Transverse colon (tissue), 4 donors: ENCODE measurements at regions not wholly inside any gene's neighbourhood (a gene's known extent, or its start where the extent isn't known, plus 50 kb on each side); places are given as distances from the start of the nearest gene placed in this dataset.

Source experiments
- DNase-seq: peaks from one replicate; pipeline ENCODE4 v3.0.0-alpha.2; 2019
- H3K27ac ChIP-seq, 4 donors: fragments of 200-600 bp; sonication (generic); 2 replicates each; pipeline ENCODE4 v1.5.1; 2016 to 2018; ENCODE audit warnings: inconsistent platforms in 4 of 4
- H3K27me3 ChIP-seq: fragments of 200-600 bp; sonication (generic); 2 replicates; pipeline ENCODE4 v1.5.1; 2017; ENCODE audit warnings: inconsistent platforms
- H3K36me3 ChIP-seq, 4 donors: fragments of 200-600 bp; sonication (generic); 2 replicates each; pipeline ENCODE4 v1.5.1; 2017 to 2019; ENCODE audit warnings: inconsistent platforms in 4 of 4
- H3K4me1 ChIP-seq, 4 donors: fragments of 200-600 bp; sonication (generic); 2 replicates each; pipeline ENCODE4 v1.5.1; 2017 to 2020; ENCODE audit warnings: inconsistent platforms in 4 of 4
- H3K4me3 ChIP-seq, 4 donors: fragments of 200-600 bp; sonication (generic); 1 replicate in 1 of 4; 2 replicates in 3 of 4; pipeline versions ENCODE4 v1.5.1 to v1.6.1; 2017 to 2019; ENCODE audit warnings: inconsistent platforms in 4 of 4
- H3K9me3 ChIP-seq, 2 donors: fragments of 200-600 bp; sonication (generic); 2 replicates each; pipeline ENCODE4 v1.5.1; 2017 to 2019; ENCODE audit warnings: inconsistent platforms in 2 of 2
- EP300 ChIP-seq: sonication (generic); formaldehyde crosslinking; IDR thresholded peaks from one replicate; pipeline ENCODE4 v1.6.1; 2017; ENCODE audit warnings: antibody characterized with exemption, low read depth
- POLR2A ChIP-seq: fragments of 450-650 bp; IDR thresholded peaks from one replicate; pipeline ENCODE4 v1.6.1; 2016; ENCODE audit warnings: antibody characterized with exemption, mild to moderate bottlenecking, moderate library complexity
- POLR2AphosphoS5 ChIP-seq, 3 donors: sonication (generic); formaldehyde crosslinking; IDR thresholded peaks; one replicate each; pipeline ENCODE4 v1.6.1; 2016; ENCODE audit warnings: antibody characterized with exemption in 3 of 3
- WGBS, 2 donors: methylation state at CpG; one replicate each; pipeline ENCODE4 v1.1.5; 2018; ENCODE audit warnings: low coverage in 1 of 2; 5-methylcytosine and 5-hydroxymethylcytosine counted together
- in situ Hi-C, 4 donors: fragments of 200-750 bp; cut with MboI; loops; one replicate each; pipeline versions ENCODE4 v1.15.0 to v1.15.1; 2017; ENCODE audit warnings: low sequenced_read_pairs in 3 of 4, low pct_ligation_motif_present in 1 of 4, low pct_unique_long_range_greater_than_20kb in 1 of 4
- intact Hi-C: fragments of 100-400 bp; cut with DNase I; formaldehyde crosslinking; loops from one replicate; pipeline ENCODE4 v1.15.1; 2023; ENCODE audit warnings: low total_unique reads
- TF ChIP-seq, protein P1 (sequence below), 5 experiments: fragments of 200-600 bp in 3 of 5; fragments of 450-650 bp in 2 of 5; sonication (generic) in 3 of 5; IDR thresholded peaks; 1 replicate in 2 of 5; 2 replicates in 3 of 5; pipeline ENCODE4 v1.5.1; 2016 to 2017; ENCODE audit warnings: antibody characterized with exemption in 5 of 5, inconsistent platforms in 3 of 5, mild to moderate bottlenecking in 2 of 5, moderate library complexity in 1 of 5

DNA sequence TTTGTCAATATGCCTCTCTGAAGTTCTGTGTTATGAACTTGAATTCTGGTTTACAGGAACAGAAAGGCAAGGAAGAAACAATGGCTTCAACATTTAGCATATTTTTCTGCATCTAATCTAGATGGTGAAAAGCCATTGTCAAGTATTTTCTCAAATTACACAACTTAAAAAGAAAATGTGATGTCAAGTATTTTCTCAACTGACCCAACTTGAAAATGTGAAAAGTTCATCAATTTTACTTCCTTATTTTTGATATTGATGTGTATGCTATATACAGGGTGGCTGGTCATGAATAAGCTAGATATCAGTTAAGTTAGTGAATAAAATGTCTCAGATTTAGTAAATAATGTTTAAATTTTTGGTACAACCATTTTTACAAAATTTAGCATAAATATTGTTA lies 196.7 kb downstream of the ALX1 start:
- DNase-seq, result no peak
- H3K27ac ChIP-seq, result no peak overlapping the region
- H3K36me3 ChIP-seq, result no peaks in the 10 kb centered on the region
- TF ChIP-seq, protein P1, sequence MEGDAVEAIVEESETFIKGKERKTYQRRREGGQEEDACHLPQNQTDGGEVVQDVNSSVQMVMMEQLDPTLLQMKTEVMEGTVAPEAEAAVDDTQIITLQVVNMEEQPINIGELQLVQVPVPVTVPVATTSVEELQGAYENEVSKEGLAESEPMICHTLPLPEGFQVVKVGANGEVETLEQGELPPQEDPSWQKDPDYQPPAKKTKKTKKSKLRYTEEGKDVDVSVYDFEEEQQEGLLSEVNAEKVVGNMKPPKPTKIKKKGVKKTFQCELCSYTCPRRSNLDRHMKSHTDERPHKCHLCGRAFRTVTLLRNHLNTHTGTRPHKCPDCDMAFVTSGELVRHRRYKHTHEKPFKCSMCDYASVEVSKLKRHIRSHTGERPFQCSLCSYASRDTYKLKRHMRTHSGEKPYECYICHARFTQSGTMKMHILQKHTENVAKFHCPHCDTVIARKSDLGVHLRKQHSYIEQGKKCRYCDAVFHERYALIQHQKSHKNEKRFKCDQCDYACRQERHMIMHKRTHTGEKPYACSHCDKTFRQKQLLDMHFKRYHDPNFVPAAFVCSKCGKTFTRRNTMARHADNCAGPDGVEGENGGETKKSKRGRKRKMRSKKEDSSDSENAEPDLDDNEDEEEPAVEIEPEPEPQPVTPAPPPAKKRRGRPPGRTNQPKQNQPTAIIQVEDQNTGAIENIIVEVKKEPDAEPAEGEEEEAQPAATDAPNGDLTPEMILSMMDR (IDR thresholded peaks at IDR 0.05), result no peak
- TF ChIP-seq POLR2A (no peak), POLR2AphosphoS5 (IDR thresholded peaks at IDR 0.05) (no peak), EP300 (no peak)
- H3K4me1 ChIP-seq, result no peaks in the 10 kb centered on the region
- no peak overlapping the region for H3K4me3 ChIP-seq
- H3K27me3 ChIP-seq, result no peaks in the 10 kb centered on the region
- no peaks in the 10 kb centered on the region for H3K9me3 ChIP-seq
- intact Hi-C loops (loop anchor here (10.0 kb wide), 1 partner anchor 398 kb away; the partner anchor contains the start of gene NTS), in situ Hi-C loops (loop anchor here in 2 of 4 donors (10.0 to 25.0 kb wide), 2 partner anchors 386 to 388 kb away; partner anchors contain the start of gene NTS (in 1 of the 2))

DNA sequence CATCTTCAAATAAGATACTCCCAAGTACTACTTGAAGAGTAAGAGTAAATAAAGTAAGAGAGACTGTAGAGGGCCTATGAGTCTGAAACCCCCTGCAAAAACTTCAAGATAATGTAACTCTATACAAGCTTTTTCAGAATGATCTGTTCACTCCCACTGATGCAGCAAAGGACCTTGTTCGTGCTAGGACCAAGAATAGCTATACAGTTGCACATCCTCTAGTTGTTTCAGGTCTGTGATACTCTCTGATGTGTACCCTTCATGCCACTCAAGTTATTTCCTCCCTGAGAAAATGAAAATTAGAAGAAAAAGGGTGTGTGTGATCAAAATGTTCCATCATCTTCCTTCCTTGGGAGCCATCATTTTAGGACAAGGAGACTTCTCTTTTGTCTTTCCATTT lies 204.4 kb downstream of the ALX1 start:
- Histone ChIP-seq H3K4me1 (no peaks in the 10 kb centered on the region), H3K27me3 (no peaks in the 10 kb centered on the region), H3K4me3 (no peak overlapping the region), H3K36me3 (no peaks in the 10 kb centered on the region), H3K9me3 (no peaks in the 10 kb centered on the region), H3K27ac (no peak overlapping the region)
- in situ Hi-C loops (loop anchor here in 1 of 4 donors (25.0 kb wide), 1 partner anchor 378 kb away; the partner anchor contains the start of gene NTS), intact Hi-C loops (no loop called here)
- no peak for DNase-seq
- WGBS, 2 donors, result 66% methylated on average over 1 of the region's 1 CpG; no CpG with 5 or more reads in 1 of the 2 donors
- TF ChIP-seq POLR2A, result no peak
- no peak for TF ChIP-seq EP300
- no peak for TF ChIP-seq POLR2AphosphoS5 (IDR thresholded peaks at IDR 0.05)
- TF ChIP-seq, protein P1 (IDR thresholded peaks at IDR 0.05), result no peak

DNA sequence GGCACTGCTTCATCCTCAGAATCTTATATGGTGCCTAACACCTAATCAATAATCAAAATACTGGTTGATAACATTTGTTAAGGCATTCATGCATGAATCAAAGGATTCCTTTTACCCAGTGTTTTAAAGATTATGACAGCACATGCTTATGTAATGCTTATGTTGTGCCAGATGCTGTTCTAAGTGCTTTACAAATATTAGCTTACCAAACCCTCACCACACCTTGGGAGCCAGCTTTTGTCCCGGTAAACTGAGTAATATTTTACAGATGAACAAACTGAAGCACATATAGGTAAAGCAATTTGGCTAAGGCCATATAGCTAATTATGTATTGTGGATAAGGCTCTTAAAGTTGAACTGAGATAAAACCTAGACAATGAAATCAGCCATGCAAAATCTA lies 209.2 kb downstream of the ALX1 start:
- in situ Hi-C loops (loop anchor here in 1 of 4 donors (25.0 kb wide), 1 partner anchor 373 kb away; the partner anchor contains the start of gene NTS), intact Hi-C loops (no loop called here)
- no peaks in the 10 kb centered on the region for H3K4me1 ChIP-seq
- TF ChIP-seq POLR2A (no peak), POLR2AphosphoS5 (IDR thresholded peaks at IDR 0.05) (no peak), EP300 (no peak)
- TF ChIP-seq, protein P1 (IDR thresholded peaks at IDR 0.05), result no peak
- H3K27ac ChIP-seq, result no peak overlapping the region
- DNase-seq, result no peak
- H3K4me3 ChIP-seq, result no peak overlapping the region
- no peaks in the 10 kb centered on the region for H3K36me3 ChIP-seq
- H3K9me3 ChIP-seq, result no peaks in the 10 kb centered on the region
- H3K27me3 ChIP-seq, result no peaks in the 10 kb centered on the region
- WGBS, 2 donors, result 20 to 65% methylated on average over 1 of the region's 1 CpG

DNA sequence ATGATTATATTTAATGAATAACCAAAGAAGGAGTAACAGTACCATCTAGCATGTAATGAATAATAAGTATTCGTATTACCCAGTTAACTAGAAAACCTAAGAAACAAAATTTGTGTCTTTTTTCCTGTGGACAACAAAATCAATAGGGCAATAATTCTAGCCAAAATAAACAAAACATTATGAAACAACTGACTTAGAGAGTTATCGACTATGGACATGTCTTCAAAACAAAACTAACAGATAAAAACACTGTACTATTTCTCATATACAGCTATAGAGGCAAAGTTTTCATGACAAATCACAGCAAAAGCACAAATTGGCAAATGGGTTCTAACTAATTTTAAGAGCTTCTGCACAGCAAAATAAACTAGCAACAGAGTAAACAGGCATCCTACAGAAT lies 224.1 kb downstream of the ALX1 start:
- H3K4me3 ChIP-seq, result no peak overlapping the region
- no peaks in the 10 kb centered on the region for H3K4me1 ChIP-seq
- H3K9me3 ChIP-seq, result no peaks in the 10 kb centered on the region
- intact Hi-C loops (no loop called here), in situ Hi-C loops (no loop called here)
- WGBS, 2 donors, result 78 to 79% methylated on average over 2 of the region's 2 CpGs
- no peaks in the 10 kb centered on the region for H3K36me3 ChIP-seq
- DNase-seq, result no peak
- H3K27me3 ChIP-seq, result no peaks in the 10 kb centered on the region
- TF ChIP-seq, protein P1 (IDR thresholded peaks at IDR 0.05), result no peak
- TF ChIP-seq POLR2AphosphoS5 (IDR thresholded peaks at IDR 0.05), result no peak
- TF ChIP-seq EP300, result no peak
- no peak for TF ChIP-seq POLR2A
- H3K27ac ChIP-seq, result no peak overlapping the region
